ENCODE measurements at regions not wholly inside any gene's neighbourhood (a gene's known extent, or its start where the extent isn't known, plus 50 kb on each side); places are given as distances from the start of the nearest gene placed in this dataset.
A peak's percentile ranks its signal among the peaks of the same experiment; 100 is the strongest.

- DNase-seq, result no peak
Observed at GRCh38 chrX:40156470-40157227, 58.9 kb upstream of the BCOR start.

- DNase-seq, result no peak
Observed at GRCh38 chrX:40155589-40156469, 58.1 kb upstream of the BCOR start.

- peak; percentile 55 for DNase-seq
Observed at GRCh38 chrX:40154853-40155588, 57.3 kb upstream of the BCOR start.

DNA sequence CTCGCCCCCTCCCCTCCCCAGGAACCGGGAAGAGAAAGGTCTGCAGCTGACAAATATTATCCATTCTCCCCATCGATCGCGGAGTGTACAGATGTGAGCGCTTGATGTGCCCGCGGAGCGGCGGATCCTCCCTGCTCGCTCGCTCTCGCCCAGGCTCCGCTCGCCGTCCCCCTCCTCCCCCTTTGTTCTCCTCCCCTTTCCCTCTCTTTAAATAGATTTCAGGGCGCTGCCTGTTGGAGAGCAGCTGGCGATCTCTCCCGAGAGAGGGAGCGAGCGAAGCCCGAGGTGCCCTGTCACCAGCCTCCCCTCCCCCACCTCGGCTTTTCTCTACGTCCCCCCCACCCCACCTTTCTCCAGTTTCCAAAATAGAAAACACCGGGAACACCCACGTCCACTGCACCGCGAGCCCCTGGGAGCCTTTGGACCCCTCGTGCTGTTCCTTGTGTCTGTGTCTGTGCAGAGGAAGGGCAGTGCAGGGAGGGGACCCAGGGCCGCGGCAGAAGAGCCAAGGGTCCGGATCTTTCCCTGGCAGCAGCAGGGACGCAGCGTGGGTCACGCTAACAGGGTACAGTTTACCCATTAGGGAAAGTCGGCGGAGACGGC, 56.6 kb upstream of the BCOR start:
- DNase-seq, result peak; percentile 53

DNA sequence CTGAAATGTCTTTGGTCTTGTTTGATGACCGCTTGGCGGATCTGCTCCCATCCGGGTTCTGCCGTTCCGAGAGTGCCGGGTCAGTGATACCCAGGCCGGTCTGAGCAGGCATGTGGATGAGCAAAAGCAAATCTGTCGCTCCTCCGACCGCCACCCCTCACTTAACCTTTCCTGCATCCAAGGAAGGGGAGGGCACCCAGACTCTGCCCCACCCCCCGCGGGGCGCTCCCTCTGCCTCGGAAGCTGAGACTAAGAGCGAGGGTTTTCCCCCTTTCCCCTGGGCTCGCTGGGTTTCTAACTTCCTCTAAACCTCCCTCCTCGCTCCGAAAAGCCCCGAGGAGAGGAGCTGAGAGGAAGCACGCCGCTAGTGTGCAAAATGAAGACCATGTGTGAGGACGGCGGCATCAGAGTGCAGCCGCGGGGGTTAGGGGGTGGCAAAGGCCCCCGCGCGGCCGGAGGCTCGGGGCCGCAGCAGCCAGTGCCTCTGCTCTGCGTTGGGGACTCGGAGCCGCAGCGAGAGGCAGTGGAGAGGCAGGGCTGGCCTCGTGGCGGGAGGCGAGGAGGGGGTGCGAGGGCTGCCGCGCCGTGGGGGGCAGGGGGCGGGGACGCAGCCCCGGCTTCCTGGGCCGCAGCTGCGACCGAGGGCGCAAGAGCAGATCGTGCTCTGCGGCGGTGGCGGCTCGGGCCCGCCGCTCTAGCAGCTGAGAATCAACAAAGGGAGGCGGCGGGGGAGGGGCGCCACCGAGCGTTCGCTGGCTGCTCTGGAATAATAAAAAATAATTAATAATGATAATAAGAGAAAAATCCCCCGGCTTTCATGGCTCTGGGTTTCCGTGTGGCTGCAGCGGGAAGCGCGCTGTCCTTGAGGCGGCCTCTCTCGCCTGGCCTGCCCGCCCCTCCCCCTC, 55.8 kb upstream of the BCOR start:
- DNase-seq, result no peak

DNA sequence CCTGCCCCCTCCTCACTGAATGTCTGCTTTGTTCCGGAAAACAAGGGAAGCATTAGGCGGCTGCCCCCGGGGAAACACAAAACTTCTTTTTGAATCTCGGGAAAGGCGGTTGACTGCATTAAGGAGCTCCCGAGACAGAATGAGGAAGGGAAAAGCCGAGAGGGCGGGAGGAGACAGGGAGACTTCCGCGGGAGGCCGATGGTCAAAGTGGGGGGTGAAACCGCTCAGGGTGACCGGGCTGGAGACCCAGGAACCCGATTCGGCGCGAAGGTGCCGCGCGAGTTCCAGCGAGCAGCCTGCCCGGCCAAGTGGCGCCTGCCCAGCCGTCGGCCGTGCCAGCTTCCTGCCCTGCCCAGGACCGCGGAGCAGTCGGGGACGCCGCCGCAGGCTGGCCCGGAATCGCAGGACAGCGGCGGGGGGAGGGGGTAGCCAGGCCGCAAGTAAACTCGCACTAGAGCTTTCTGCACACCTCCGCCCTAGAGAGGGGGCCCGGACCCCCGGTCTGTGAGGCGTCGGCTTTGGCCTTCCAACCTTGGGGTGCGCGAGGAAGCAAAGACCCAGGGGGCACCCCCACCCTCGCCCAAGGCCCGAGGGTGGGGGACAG, 55.1 kb upstream of the BCOR start:
- DNase-seq, result no peak

- DNase-seq, result no peak
Observed at GRCh38 chrX:40152173-40152711, 54.5 kb upstream of the BCOR start.

- no peak for DNase-seq
Observed at GRCh38 chrX:40151211-40152172, 53.7 kb upstream of the BCOR start.

DNA sequence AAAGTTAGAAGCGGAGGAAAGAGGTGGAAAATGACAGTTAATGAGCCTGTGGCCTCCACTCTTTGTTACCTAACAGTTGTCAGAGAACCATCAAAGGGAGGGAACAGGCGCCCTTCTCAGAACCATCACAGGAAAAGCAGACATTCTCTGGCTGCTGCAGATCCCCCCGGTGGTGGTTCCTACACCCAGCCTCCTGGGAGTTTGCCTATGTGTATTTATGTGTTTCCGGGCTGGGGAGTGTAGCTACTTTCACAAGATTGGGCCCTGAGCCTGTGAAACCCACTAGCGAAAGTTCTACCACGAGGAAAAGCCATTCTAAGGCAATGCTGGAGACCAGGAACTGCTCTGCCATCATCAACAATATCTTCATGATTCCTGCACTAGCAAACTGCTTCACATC, 52.7 kb upstream of the BCOR start:
- DNase-seq, result no peak

DNA sequence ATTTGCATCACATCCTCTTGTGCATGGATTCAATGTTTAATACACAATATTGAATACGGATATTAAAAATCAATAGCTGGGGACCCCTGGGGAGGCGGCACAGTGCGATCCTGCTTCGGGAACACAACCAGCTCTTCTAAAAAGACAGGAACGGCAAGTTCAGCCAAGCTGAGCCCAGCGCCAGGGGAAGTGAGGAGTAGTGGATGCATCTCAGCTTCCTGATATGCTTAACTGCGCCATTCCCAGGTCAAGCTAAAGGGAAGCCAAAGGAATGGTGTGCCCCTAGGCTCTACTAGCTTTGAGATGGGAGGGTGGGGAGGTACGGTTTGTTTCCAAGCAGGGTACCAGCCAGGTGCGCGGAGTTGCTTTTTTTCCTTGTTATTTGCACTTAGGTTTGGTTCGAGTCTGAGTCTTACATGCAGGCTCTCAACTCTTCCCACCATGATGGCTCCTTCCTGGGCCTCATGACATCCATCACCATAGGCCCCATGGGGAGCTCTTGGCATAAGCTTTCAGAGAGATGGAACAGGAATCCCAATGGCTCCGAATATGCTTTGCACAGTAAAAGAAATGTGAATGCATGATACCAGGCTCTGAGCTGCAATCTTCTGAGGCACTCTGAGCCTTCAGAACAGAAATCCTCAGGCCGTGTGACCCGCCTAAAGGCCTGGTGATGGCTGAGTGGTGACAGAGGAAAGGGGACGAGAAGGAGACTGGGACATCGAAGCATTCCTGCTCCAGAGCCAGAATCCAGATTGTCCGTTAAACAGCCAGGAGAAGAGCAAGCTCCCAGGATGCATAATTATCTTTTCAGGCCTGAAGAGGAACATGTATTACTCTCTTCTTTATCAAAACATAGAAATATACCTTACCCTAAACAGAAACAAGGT, 51.8 kb upstream of the BCOR start:
- DNase-seq, result no peak

DNA sequence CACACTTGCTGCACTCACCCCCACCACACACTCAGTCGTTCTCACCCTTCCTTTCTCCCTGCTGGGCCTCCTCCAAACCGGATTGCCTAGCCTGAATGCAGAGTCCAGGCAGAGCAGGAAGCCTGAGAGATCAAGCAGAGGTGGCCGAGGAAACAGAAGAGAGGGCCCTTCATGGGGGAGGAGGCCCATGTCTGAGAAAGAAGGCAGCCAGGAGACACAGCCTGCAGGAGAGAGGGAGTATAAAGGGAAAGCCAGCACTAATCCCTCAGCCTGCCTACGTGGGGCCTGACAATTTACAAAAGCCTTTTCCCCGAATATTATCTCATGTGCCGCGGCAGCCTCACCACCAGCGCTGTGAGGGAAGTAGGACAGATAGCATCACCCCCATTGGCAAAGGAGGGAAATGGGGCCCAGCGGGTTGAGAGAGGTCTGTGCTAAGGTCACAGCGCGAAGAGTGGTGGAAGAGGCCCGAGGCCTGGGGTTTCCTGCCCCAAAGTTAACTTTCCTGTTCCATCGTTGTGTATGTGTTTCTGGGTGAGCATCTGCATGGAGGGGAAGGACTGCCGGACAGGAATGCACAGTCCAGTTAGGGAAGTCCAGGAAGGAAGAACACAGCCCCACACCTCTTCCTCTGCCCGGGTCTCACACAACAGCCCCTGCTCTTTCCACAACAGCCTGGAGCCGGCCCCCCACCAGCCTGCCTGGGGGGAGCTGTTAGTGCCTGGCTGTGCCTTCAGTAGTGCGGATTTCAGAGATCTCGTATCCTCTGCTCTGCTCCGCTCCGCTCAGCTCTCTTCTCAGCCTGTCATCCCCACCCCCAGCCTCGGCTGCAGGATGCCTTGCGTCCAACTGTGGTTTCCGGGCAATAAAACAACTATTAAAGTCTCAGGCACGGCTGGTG, 50.9 kb upstream of the BCOR start:
- no peak for DNase-seq

DNA sequence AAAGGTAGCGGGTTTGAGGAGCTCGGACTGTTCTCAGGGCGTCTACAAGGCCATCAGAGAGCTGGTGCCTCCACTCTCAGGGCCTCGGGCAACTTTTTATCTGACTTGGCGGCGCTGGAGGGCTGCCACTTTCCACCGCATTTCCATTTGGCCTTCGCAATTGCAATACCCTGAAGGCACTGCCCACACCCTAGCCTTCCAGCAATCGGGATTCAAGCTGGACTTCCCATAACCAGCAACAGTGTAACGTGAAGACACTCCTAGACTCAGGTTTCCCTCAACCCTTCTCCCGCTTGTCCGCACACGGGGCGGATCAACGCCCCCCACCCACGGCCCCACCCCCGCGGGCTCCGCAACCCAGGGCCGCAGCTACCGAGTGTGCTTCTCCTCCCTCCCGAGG, 50.2 kb upstream of the BCOR start:
- no peak for DNase-seq
